ENCODE measurements at regions not wholly inside any gene's neighbourhood (a gene's known extent, or its start where the extent isn't known, plus 50 kb on each side); places are given as distances from the start of the nearest gene placed in this dataset.

- TF ChIP-seq GABPA (IDR thresholded peaks at IDR 0.05; ENCODE audit: low read depth) (no peak), RUNX3 (IDR thresholded peaks at IDR 0.05; ENCODE audit: low read length) (no peak), EZH2 (IDR thresholded peaks at IDR 0.05; ENCODE audit: borderline replicate concordance, control insufficient read depth, low read depth, low read length) (no peak), PAX5 (IDR thresholded peaks at IDR 0.05; ENCODE audit: borderline replicate concordance, low read depth, low read length) (no peak), SP1 (IDR thresholded peaks at IDR 0.05; ENCODE audit: low read depth, low read length) (no peak), STAT1 (conservative IDR thresholded peaks at IDR 0.05) (no peak), EED (IDR thresholded peaks at IDR 0.05; ENCODE audit: low read depth) (no peak), MXI1 (IDR thresholded peaks at IDR 0.05; ENCODE audit: low read depth, low read length) (no peak), CREB1 (IDR thresholded peaks at IDR 0.05; ENCODE audit: low read depth) (no peak), POLR2AphosphoS5 (IDR thresholded peaks at IDR 0.05; ENCODE audit: low read length) (no peak), TAF1 (IDR thresholded peaks at IDR 0.05; ENCODE audit: borderline replicate concordance, low read depth, low read length) (no peak)
- TF ChIP-seq, protein P1, sequence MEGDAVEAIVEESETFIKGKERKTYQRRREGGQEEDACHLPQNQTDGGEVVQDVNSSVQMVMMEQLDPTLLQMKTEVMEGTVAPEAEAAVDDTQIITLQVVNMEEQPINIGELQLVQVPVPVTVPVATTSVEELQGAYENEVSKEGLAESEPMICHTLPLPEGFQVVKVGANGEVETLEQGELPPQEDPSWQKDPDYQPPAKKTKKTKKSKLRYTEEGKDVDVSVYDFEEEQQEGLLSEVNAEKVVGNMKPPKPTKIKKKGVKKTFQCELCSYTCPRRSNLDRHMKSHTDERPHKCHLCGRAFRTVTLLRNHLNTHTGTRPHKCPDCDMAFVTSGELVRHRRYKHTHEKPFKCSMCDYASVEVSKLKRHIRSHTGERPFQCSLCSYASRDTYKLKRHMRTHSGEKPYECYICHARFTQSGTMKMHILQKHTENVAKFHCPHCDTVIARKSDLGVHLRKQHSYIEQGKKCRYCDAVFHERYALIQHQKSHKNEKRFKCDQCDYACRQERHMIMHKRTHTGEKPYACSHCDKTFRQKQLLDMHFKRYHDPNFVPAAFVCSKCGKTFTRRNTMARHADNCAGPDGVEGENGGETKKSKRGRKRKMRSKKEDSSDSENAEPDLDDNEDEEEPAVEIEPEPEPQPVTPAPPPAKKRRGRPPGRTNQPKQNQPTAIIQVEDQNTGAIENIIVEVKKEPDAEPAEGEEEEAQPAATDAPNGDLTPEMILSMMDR (IDR thresholded peaks at IDR 0.05 in 2 of 3, conservative IDR thresholded peaks at IDR 0.05 in 1 of 3; ENCODE audit: control insufficient read depth in 2 of 3, extremely low read depth in 1 of 3, insufficient read depth in 1 of 3, low read depth in 3 of 3, low read length in 3 of 3), result no peak
- TF ChIP-seq, protein P2, sequence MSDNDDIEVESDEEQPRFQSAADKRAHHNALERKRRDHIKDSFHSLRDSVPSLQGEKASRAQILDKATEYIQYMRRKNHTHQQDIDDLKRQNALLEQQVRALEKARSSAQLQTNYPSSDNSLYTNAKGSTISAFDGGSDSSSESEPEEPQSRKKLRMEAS (IDR thresholded peaks at IDR 0.05; ENCODE audit: low read depth, low read length), result no peak
- TF ChIP-seq, protein P3, sequence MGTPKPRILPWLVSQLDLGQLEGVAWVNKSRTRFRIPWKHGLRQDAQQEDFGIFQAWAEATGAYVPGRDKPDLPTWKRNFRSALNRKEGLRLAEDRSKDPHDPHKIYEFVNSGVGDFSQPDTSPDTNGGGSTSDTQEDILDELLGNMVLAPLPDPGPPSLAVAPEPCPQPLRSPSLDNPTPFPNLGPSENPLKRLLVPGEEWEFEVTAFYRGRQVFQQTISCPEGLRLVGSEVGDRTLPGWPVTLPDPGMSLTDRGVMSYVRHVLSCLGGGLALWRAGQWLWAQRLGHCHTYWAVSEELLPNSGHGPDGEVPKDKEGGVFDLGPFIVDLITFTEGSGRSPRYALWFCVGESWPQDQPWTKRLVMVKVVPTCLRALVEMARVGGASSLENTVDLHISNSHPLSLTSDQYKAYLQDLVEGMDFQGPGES (IDR thresholded peaks at IDR 0.05), result no peak
Measured at GRCh38 chrX:40405399-40405798, 175.4 kb upstream of the ATP6AP2 start.
